K562 (cell line): ENCODE measurements at regions not wholly inside any gene's neighbourhood (a gene's known extent, or its start where the extent isn't known, plus 50 kb on each side); places are given as distances from the start of the nearest gene placed in this dataset.

Experiments used
- ATAC-seq: fragments of 200-7000 bp; cut with Tn5 transposase; 3 replicates; pipeline ENCODE4 v1.9.1; 2020; ENCODE audit warnings: moderate library complexity
- BruUV-seq: library from RNA; stranded (reverse); fragments of 400-500 nt; replicated peaks from 2 replicates; lab custom pipeline; 2021; lab: Mats Ljungman, UMichigan
- CTCF ChIA-PET: fragments of 300-600 bp; formaldehyde crosslinking; extraction: SDS; loops from one replicate; lab custom pipeline; 2021; ENCODE audit warnings: low intra/inter-chr PET ratio; lab: Yijun Ruan, JAX
- POLR2A ChIA-PET: fragments of 300-600, 350-650 bp; sonication (Branson Sonifier 250); formaldehyde crosslinking; extraction: SDS; loops from one replicate; lab custom pipeline; 2021; ENCODE audit warnings: antibody characterized with exemption, inconsistent platforms; lab: Yijun Ruan, JAX
- DNase-seq, 4 experiments: peaks; one replicate each; pipeline versions ENCODE4 v3.0.0 to v3.0.0-alpha.2; 2011 to 2018; ENCODE audit warnings: low spot score in 3 of 4, mixed read lengths in 3 of 4; ENCODE audit errors: extremely low read depth in 1 of 4
- FAIRE-seq: peaks from 2 replicates; lab custom pipeline; 2011; peaks lifted over from hg19 to GRCh38; lab: Jason Lieb, UNC
- H2AFZ ChIP-seq: 2 replicates; pipeline ENCODE4 v1.6.0; 2011; ENCODE audit warnings: low read depth, low read length, control low read depth, inconsistent platforms
- H3K27ac ChIP-seq: fragments of 200-600 bp; 3 replicates; pipeline ENCODE4 v1.8.0; 2011; ENCODE audit warnings: low read depth, mild to moderate bottlenecking, control low read depth, inconsistent platforms, low read length, moderate library complexity, mixed read lengths; ENCODE audit errors: extremely low read depth
- H3K27me3 ChIP-seq, 2 experiments: fragments of 300-600 bp in 1 of 2; 2 replicates in 1 of 2; 3 replicates in 1 of 2; pipeline versions ENCODE4 v1.6.0 to v1.8.0; 2011; ENCODE audit warnings: inconsistent platforms in 2 of 2, low read length in 2 of 2, mild to moderate bottlenecking in 1 of 2, mixed read lengths in 1 of 2, moderate library complexity in 1 of 2; ENCODE audit not compliant: control insufficient read depth in 2 of 2, insufficient read depth in 2 of 2
- H3K36me3 ChIP-seq: fragments of 300-600 bp; 3 replicates; pipeline ENCODE4 v1.8.0; 2011; ENCODE audit warnings: mild to moderate bottlenecking, low read length, inconsistent platforms; ENCODE audit not compliant: control insufficient read depth, insufficient read depth
- H3K4me1 ChIP-seq, 2 experiments: fragments of 200-600 bp in 1 of 2; replicated peaks in 1 of 2; 2 replicates in 1 of 2; 3 replicates in 1 of 2; pipeline versions ENCODE4 v1.5.1 to v1.8.0; 2011; ENCODE audit warnings: inconsistent platforms in 2 of 2, low read length in 2 of 2, mild to moderate bottlenecking in 1 of 2, mixed read lengths in 1 of 2, moderate library complexity in 1 of 2; ENCODE audit not compliant: control insufficient read depth in 2 of 2, insufficient read depth in 2 of 2
- H3K4me2 ChIP-seq: 2 replicates; pipeline ENCODE4 v1.6.1; 2011; ENCODE audit warnings: low read length, control low read depth, inconsistent platforms, mixed read lengths; ENCODE audit not compliant: insufficient read depth
- H3K4me3 ChIP-seq: fragments of 200-600 bp; sonication (generic), shearing (Covaris generic); 2 replicates; pipeline ENCODE4 v1.5.1; 2016; ENCODE audit warnings: control low read depth, inconsistent platforms
- H3K79me2 ChIP-seq: fragments of 200-600 bp; 3 replicates; pipeline ENCODE4 v1.8.0; 2011; ENCODE audit warnings: low read length, inconsistent platforms; ENCODE audit not compliant: control insufficient read depth, insufficient read depth
- H3K9ac ChIP-seq, 2 experiments: 2 replicates each; pipeline versions ENCODE4 v1.6.0 to v1.6.1; 2011; ENCODE audit warnings: low read depth in 2 of 2, low read length in 2 of 2, control low read depth in 1 of 2, inconsistent platforms in 1 of 2, mild to moderate bottlenecking in 1 of 2, mixed read lengths in 1 of 2; ENCODE audit not compliant: insufficient read depth in 1 of 2
- H3K9me1 ChIP-seq: one replicate; pipeline ENCODE4 v1.6.0; 2011; ENCODE audit warnings: inconsistent platforms, mild to moderate bottlenecking, low read length, moderate library complexity; ENCODE audit not compliant: control insufficient read depth, insufficient read depth
- H3K9me3 ChIP-seq: replicated peaks from 2 replicates; pipeline ENCODE4 v1.5.1; 2011; ENCODE audit warnings: low read depth, low read length, inconsistent platforms; ENCODE audit not compliant: control insufficient read depth, insufficient read depth
- H4K20me1 ChIP-seq: replicated peaks from 2 replicates; pipeline ENCODE4 v1.6.1; 2011; ENCODE audit warnings: low read length, inconsistent platforms, mixed read lengths; ENCODE audit not compliant: control insufficient read depth, insufficient read depth
- HNRNPLL ChIP-seq: fragments of 200-400 bp; formaldehyde crosslinking; IDR thresholded peaks from 2 replicates; pipeline ENCODE4 v1.6.1; 2017; ENCODE audit warnings: low read length, low read depth, mild to moderate bottlenecking; ENCODE audit not compliant: poor library complexity, severe bottlenecking
- HNRNPUL1 ChIP-seq: fragments of 200-400 bp; formaldehyde crosslinking; IDR thresholded peaks from 2 replicates; pipeline ENCODE4 v1.6.1; 2017; ENCODE audit warnings: low read length
- KDM4B ChIP-seq, 2 experiments: fragments of 450-650 bp in 1 of 2; sonication (generic) in 1 of 2; IDR thresholded peaks; 2 replicates each; pipeline ENCODE4 v1.6.1; 2016 to 2017; ENCODE audit warnings: borderline replicate concordance in 2 of 2, antibody characterized with exemption in 1 of 2, low read depth in 1 of 2, mild to moderate bottlenecking in 1 of 2
- KLF10 ChIP-seq: fragments of 250-450 bp; sonication (Bioruptor Pico); IDR thresholded peaks from 2 replicates; pipeline ENCODE4 v1.6.1; 2021; ENCODE audit warnings: matching md5 sums
- OTX1 ChIP-seq: fragments of 450-650 bp; formaldehyde crosslinking; IDR thresholded peaks from 2 replicates; pipeline ENCODE4 v1.4.0; 2022; ENCODE audit warnings: mild to moderate bottlenecking
- RNF2 ChIP-seq: sonication (generic); IDR thresholded peaks from 2 replicates; pipeline ENCODE4 v1.6.1; 2016
- SOX6 ChIP-seq: fragments of 450-650 bp; IDR thresholded peaks from 2 replicates; pipeline ENCODE4 v1.6.1; 2014; ENCODE audit warnings: mild to moderate bottlenecking
- WGBS: fragments of 100-300 bp; shearing (Covaris generic); methylation state at CpG from one replicate; pipeline ENCODE4 v1.1.6; 2016; ENCODE audit warnings: low coverage, mixed read lengths; ENCODE audit not compliant: insufficient coverage; ENCODE audit errors: missing lambda C conversion rate; 5-methylcytosine and 5-hydroxymethylcytosine counted together
- in situ Hi-C: fragments of 300-500 bp; cut with MboI; formaldehyde crosslinking; loops from 4 replicates; pipeline ENCODE4 v1.15.0; 2018; ENCODE audit warnings: inconsistent platforms, mixed read lengths
- intact Hi-C: fragments of 100-400 bp; cut with micrococcal nuclease; formaldehyde crosslinking; loops from 2 replicates; pipeline ENCODE4 v1.14.2; 2022
- TF ChIP-seq, protein P1 (sequence below): fragments of 250-450 bp; sonication (Bioruptor Pico); IDR thresholded peaks from 2 replicates; pipeline ENCODE4 v1.5.0; 2020; ENCODE audit warnings: mild to moderate bottlenecking
- TF ChIP-seq, protein P2 (sequence below), 2 experiments: fragments of 450-650 bp in 1 of 2; sonication (generic) in 1 of 2; formaldehyde crosslinking in 1 of 2; IDR thresholded peaks; 2 replicates each; pipeline versions ENCODE4 v1.7.1 to v1.9.0; 2016 to 2022; ENCODE audit warnings: inconsistent platforms in 1 of 2, mild to moderate bottlenecking in 1 of 2, missing genetic modification reagents in 1 of 2
- TF ChIP-seq, protein P3 (sequence below): fragments of 450-650 bp; formaldehyde crosslinking; IDR thresholded peaks from 2 replicates; pipeline ENCODE4 v1.4.0; 2022; ENCODE audit warnings: missing genetic modification characterization

DNA sequence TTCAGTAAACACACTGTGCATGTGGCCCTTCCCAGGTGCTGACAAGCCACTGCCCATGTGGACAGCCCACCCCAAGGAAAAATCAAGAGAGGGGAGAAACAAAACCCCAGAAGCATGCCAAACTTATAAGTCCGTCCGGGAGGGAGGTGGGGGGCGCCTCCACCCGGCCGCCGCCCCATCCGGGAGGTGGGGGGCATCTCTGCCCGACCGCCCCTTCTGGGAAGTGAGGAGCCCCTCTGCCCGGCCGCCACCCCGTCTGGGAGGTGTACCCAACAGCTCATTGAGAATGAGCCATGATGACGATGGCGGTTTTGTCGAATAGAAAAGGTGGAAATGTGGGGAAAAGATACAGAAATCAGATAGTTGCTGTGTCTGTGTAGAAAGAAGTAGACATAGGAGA lies 53.8 kb upstream of the C2CD4B start:
- no peak for DNase-seq
- peaks cover 3 to 5% of the 10 kb centered on the region in 2 experiments; a peak in 1 of 5 replicates for H3K27me3 ChIP-seq
- no peak for ATAC-seq
- WGBS = 7% methylated on average over 3 of the region's 15 CpGs
- H3K4me3 ChIP-seq = no peak overlapping the region
- peaks cover 0 to under 1% of the 10 kb centered on the region in 2 experiments; a peak in 1 of 5 replicates for H3K4me1 ChIP-seq
- H3K36me3 ChIP-seq = no peaks in the 10 kb centered on the region
- intact Hi-C loops (no loop called here), in situ Hi-C loops (no loop called here)
- H3K4me2 ChIP-seq = no peak overlapping the region
- no peaks in the 10 kb centered on the region for H3K9me3 ChIP-seq
- POLR2A ChIA-PET = no interaction called here
- FAIRE-seq = no peak
- no peaks in the 10 kb centered on the region for H3K79me2 ChIP-seq
- CTCF ChIA-PET = no interaction called here
- H4K20me1 ChIP-seq = no peaks in the 10 kb centered on the region
- no peak overlapping the region for H3K9ac ChIP-seq
- H3K27ac ChIP-seq = no peak overlapping the region
- H2AFZ ChIP-seq = no peak overlapping the region
- no peaks in the 10 kb centered on the region for H3K9me1 ChIP-seq
- no TSS peak for BruUV-seq
- no peak for TF ChIP-seq HNRNPLL
- no peak for TF ChIP-seq HNRNPUL1
- no peak for TF ChIP-seq KLF10
- TF ChIP-seq, protein P1, sequence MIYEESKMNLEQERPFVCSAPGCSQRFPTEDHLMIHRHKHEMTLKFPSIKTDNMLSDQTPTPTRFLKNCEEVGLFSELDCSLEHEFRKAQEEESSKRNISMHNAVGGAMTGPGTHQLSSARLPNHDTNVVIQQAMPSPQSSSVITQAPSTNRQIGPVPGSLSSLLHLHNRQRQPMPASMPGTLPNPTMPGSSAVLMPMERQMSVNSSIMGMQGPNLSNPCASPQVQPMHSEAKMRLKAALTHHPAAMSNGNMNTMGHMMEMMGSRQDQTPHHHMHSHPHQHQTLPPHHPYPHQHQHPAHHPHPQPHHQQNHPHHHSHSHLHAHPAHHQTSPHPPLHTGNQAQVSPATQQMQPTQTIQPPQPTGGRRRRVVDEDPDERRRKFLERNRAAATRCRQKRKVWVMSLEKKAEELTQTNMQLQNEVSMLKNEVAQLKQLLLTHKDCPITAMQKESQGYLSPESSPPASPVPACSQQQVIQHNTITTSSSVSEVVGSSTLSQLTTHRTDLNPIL = no peak
- TF ChIP-seq, protein P2, sequence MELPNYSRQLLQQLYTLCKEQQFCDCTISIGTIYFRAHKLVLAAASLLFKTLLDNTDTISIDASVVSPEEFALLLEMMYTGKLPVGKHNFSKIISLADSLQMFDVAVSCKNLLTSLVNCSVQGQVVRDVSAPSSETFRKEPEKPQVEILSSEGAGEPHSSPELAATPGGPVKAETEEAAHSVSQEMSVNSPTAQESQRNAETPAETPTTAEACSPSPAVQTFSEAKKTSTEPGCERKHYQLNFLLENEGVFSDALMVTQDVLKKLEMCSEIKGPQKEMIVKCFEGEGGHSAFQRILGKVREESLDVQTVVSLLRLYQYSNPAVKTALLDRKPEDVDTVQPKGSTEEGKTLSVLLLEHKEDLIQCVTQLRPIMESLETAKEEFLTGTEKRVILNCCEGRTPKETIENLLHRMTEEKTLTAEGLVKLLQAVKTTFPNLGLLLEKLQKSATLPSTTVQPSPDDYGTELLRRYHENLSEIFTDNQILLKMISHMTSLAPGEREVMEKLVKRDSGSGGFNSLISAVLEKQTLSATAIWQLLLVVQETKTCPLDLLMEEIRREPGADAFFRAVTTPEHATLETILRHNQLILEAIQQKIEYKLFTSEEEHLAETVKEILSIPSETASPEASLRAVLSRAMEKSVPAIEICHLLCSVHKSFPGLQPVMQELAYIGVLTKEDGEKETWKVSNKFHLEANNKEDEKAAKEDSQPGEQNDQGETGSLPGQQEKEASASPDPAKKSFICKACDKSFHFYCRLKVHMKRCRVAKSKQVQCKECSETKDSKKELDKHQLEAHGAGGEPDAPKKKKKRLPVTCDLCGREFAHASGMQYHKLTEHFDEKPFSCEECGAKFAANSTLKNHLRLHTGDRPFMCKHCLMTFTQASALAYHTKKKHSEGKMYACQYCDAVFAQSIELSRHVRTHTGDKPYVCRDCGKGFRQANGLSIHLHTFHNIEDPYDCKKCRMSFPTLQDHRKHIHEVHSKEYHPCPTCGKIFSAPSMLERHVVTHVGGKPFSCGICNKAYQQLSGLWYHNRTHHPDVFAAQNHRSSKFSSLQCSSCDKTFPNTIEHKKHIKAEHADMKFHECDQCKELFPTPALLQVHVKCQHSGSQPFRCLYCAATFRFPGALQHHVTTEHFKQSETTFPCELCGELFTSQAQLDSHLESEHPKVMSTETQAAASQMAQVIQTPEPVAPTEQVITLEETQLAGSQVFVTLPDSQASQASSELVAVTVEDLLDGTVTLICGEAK (IDR thresholded peaks at IDR 0.05) = no peak
- TF ChIP-seq, protein P2 (CRISPR knock-in tag; IDR thresholded peaks at IDR 0.05) = no peak
- TF ChIP-seq OTX1 (CRISPR knock-in tag) = no peak
- no peak for TF ChIP-seq SOX6
- TF ChIP-seq, protein P3, sequence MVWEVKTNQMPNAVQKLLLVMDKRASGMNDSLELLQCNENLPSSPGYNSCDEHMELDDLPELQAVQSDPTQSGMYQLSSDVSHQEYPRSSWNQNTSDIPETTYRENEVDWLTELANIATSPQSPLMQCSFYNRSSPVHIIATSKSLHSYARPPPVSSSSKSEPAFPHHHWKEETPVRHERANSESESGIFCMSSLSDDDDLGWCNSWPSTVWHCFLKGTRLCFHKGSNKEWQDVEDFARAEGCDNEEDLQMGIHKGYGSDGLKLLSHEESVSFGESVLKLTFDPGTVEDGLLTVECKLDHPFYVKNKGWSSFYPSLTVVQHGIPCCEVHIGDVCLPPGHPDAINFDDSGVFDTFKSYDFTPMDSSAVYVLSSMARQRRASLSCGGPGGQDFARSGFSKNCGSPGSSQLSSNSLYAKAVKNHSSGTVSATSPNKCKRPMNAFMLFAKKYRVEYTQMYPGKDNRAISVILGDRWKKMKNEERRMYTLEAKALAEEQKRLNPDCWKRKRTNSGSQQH (CRISPR knock-in tag) = no peak
- TF ChIP-seq RNF2 = no peak
- TF ChIP-seq KDM4B (IDR thresholded peaks at IDR 0.05; ENCODE audit: borderline replicate concordance in 2 of 2, low read depth in 1 of 2) = no peak
